ENCODE measurements at regions not wholly inside any gene's neighbourhood (a gene's known extent, or its start where the extent isn't known, plus 50 kb on each side); places are given as distances from the start of the nearest gene placed in this dataset.
A peak's percentile ranks its signal among the peaks of the same experiment; 100 is the strongest.
"Not testable (repeated sequence)": the region's sequence is repeated elsewhere in the genome, so short reads cannot be mapped to it uniquely, and the experiment has no call there.

DNA sequence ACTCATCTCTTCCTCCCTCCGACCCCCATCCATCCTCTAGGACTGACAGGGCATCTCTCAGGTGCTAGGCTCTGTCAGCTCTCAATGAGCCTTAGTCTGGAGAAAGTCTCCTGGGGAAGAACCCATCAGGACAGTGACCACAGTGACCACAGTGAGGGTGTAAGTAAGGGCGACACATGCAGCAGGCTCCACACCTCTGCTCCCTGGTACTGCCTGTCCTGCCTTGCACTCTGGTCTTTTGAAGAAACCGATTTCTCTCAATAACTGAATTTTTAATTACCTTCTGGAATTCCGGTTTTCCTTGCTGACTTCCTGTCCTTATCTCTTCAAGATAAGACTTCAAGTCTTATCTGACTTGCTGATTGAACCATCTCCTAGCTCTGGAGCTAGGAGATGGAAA lies 190.2 kb downstream of the ACTR3B start:
- no peak for DNase-seq

GRCh38 chr7:152956006-152956405 lies 196.5 kb downstream of the ACTR3B start:
- no peak for DNase-seq

DNA sequence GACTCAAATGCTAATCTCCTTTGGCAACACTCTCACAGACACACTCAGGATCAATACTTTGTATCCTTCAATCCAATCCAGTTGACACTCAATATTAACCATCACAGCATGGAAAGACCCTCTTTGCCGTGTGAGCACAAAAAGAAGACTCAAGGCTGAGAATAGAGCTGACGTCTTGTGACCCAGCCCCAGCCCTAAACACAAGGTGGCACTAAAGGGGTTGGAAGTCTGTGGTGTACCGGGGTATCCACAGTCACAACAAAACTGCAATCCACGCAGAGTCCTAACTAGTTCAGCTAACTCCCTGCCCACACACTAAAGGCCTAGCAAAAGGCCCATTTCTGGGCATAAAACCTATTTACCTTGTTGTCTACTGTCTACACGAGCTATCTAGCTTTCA lies 200.1 kb downstream of the ACTR3B start:
- no peak for DNase-seq

- DNase-seq = not testable (repeated sequence)
Measured at GRCh38 chr7:152961796-152962195, 202.2 kb downstream of the ACTR3B start.

GRCh38 chr7:152966189-152966588 lies 206.6 kb downstream of the ACTR3B start:
- no peak for DNase-seq

GRCh38 chr7:152967958-152968357 lies 208.4 kb downstream of the ACTR3B start:
- DNase-seq = no peak

GRCh38 chr7:152968514-152968913 lies 209.0 kb downstream of the ACTR3B start:
- no peak for DNase-seq

DNA sequence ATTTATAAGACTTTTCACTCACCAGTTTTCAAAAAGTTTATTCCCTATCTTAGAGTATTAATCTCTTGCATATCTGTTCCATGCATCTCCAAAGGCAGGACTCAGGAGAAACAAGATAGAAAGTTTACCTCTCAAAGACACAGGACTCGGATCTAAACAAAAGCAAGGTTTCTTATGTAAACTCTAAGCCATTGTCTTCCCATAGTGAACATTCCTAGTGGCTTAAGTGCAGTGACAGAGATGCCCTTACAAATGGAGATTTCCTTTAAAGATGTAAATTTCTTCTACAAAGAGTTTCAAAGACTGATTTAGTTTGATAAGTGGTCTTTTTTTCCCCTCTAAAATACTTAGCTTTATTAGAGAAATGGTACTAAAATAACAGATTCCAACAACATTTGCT lies 209.8 kb downstream of the ACTR3B start:
- no peak for DNase-seq

- DNase-seq = no peak
Measured at GRCh38 chr7:152969839-152970238, 210.3 kb downstream of the ACTR3B start.

DNA sequence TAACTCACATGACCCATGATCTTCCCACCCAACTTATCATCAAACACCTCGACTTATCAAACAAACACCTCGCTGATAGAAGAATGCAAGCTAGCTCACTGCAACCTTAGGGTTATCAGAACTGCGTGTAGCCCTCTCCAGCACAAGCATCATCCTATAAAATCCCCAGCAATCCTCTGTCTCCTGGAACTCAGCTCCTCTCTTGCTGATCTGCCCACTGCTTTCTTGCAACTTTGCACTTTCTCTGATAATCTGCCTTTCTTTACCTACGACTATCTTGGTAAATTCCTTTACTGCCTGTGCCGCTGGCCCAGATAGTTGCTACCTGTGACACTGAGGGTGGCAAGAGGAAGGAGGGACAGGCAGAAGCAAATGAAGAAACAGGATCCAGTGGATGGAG lies 210.9 kb downstream of the ACTR3B start:
- no peak for DNase-seq

DNA sequence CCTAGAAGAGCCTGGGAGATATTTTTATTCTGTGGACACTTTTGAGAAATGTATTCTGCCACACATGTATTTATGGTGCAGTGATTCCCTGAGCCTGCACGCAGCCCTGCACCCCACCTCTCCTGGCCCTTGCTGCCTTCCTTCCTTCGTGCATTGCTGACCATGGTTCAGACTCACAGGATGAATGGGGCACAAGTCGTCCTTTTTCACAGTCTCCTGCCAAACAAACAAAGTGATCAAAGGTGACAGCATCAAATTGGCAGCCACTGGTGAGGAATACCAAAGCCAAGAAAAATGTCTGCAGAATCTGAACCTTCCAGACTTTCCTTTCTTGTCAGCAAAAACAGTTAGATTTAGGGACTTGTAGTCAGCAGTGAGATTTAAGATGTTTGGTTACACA lies 215.0 kb downstream of the ACTR3B start:
- DNase-seq = no peak

DNA sequence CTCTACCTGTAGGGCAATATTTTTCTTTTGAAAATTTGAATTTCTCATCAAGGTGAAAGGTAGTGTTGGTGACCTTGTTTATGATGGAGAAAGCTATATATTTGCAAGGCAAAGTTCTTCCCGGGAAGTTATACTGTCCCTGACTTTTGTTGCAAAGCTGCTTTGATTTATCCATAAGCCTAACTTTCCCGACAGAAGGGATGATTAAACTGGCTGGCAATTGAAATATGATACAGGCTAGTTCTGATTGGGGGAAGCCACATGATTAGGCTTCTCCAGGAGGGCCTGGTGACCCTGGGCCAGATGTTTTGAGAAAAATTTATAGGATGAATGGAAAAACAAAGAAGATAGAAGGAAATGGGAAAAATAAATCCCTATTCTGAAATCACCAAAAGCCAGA lies 215.5 kb downstream of the ACTR3B start:
- no peak for DNase-seq

GRCh38 chr7:152979376-152979775 lies 219.8 kb downstream of the ACTR3B start:
- DNase-seq = no peak

DNA sequence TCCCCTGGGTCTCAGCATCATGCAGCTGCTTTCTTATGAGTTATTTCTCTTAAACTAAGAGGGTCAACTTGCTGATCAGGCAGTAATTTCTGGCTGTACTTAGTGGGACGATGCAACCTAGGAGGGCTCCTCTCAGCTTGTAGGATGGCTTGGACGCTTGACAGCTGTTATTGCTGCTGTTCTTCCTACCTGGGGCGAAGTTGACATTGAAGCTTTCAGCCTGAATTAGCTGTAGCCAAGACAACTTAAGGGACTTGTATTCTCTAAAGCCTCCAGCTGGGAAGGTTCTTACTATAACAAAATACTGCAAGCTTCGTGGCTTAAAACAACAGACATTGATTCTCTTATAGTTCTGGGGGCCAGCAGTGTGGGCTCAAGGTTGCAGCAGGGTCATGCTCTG lies 224.9 kb downstream of the ACTR3B start:
- peak; percentile 24 for DNase-seq

- DNase-seq = no peak
Measured at GRCh38 chr7:152986376-152986775, 226.8 kb downstream of the ACTR3B start.

- DNase-seq = no peak
Measured at GRCh38 chr7:152987656-152988055, 228.1 kb downstream of the ACTR3B start.

- no peak for DNase-seq
Measured at GRCh38 chr7:152989889-152990380, 230.4 kb downstream of the ACTR3B start.

DNA sequence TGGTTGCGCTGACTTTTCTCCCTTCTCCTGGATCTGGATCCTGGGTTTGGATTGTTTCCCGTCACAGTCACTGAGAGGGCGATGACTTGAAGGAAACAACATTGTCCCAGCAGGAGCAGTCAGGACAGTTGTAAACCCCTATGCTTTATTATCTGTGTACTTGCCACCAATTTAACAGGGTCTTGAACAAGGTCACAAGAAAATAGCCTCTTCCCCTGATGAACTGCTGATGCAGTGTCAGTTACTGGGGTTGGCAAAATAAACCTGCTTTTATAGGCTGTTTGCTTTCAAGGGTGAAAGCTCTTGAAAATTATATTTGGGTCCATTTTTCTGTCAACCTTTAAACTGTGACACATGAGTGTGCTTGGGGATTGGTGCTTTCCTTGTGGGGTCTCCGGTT lies 238.9 kb downstream of the ACTR3B start:
- DNase-seq = no peak

- DNase-seq = no peak
Measured at GRCh38 chr7:153002115-153002514, 242.6 kb downstream of the ACTR3B start.

DNA sequence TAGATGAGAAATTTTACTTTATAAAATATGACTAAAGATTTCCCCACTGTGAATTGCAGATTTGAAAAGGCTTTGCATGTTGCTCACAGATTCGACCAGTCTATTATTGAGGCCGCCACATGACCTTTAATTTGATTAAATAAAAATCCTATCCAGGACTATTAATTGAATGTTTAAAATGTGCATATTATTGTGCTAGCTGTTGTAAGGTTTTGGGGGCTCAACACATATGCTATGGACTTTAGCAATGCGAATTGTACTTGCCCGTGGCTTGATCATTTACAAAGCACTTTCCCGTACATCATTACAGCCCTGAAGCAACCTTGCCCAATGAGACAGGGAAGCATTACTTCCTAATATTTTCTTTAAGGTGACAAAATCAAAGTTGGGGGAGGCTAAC lies 243.0 kb downstream of the ACTR3B start:
- no peak for DNase-seq

DNA sequence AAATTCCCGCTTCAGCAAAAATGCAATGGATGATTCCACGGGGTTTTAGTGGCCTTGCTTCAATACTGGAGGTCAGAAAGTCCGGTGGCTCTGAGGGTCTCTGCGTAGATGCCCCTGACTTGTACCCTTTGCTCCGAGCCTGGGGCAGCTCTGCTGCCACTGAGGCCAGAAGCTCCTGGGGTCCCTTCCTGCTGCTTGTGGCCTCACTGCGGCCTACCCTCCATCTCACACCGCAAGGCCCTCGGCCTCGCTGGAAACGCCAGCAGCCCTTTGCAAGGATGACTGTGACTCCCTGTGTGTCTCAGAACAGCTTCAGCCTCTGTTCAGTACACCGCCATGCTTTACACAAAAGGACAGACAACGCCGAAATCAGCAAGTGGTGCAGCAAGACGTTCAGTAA lies 244.8 kb downstream of the ACTR3B start:
- DNase-seq = no peak

- no peak for DNase-seq
Measured at GRCh38 chr7:153005750-153006435, 246.3 kb downstream of the ACTR3B start.

- DNase-seq = no peak
Measured at GRCh38 chr7:153006452-153006851, 246.9 kb downstream of the ACTR3B start.

- DNase-seq = no peak
Measured at GRCh38 chr7:153006911-153007310, 247.4 kb downstream of the ACTR3B start.

- DNase-seq = no peak
Measured at GRCh38 chr7:153010416-153010815, 250.9 kb downstream of the ACTR3B start.
